ENCODE measurements at regions not wholly inside any gene's neighbourhood (a gene's known extent, or its start where the extent isn't known, plus 50 kb on each side); places are given as distances from the start of the nearest gene placed in this dataset.

- no peak for TF ChIP-seq CTCF (IDR thresholded peaks at IDR 0.05)
- TF ChIP-seq POLR2A (IDR thresholded peaks at IDR 0.05) = no peak
Observed at GRCh38 chr2:206381881-206382280, 61.5 kb upstream of the ADAM23 start.
